NCI-H524 (cell line): ENCODE measurements at regions not wholly inside any gene's neighbourhood (a gene's known extent, or its start where the extent isn't known, plus 50 kb on each side); places are given as distances from the start of the nearest gene placed in this dataset.
"Not testable (repeated sequence)": the region's sequence is repeated elsewhere in the genome, so short reads cannot be mapped to it uniquely, and the experiment has no call there.

Experiments used
- DNase-seq, 2 experiments: peaks; one replicate each; lab custom pipeline; 2025; lab: John Stamatoyannopoulos, UW

DNA sequence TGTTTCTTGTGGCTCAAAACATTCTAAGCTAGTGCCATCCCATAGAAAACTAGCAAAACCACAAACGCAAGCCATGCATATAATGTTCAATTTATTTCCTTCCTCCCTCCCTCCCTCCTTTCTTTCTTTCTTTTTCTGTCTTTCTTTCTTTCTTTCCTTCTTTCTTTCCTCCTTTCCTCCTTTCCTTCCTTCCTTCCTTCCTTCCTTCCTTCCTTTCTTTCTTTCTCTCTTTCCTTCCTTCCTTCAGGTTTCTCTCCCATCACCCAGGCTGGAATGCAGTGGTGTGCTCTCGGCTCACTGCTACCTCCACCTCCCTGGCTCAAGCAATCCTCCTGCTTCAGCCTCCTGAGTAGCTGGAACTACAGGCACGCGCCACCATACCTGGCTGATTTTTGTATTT lies 492.8 kb upstream of the PROK2 start:
- no peak for DNase-seq

DNA sequence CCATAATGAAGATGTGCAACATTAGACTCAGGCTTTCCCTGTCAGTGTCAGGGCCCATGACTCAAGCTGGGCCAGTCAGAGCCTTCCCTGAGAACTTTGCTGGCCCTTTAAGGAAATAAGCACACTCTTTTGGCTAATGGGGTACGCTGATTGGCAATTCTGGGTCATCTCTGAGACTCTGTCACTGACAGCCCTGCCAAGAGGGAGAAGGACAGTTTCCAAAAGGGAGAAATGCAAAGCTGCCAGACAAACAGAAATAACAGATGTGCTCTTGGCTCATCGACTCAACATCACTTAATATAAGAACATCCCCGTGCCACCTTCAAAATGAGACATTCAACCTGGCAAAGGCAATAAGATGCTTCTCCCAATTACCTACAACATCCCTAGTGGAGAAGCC lies 491.9 kb upstream of the PROK2 start:
- DNase-seq = no peak

DNA sequence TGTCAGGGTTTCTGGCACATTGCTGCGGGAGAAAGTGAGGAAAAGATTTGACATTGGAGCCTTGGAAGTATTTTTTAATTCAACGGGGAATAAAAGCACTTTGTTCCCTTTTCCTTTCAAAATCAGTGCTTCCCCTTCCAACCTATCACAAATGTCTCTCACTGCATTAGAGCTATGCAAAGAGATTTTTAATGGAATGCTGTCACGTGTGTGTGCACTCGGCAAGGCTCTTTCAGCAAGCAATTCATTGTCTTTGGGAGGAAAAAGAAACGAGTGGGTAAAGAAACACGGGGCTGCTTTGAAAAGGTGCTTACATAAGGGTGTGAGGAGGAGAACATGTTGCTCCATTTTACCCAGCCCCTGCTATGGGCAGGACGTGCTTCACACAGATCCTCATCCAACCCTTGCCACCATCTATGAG lies 490.4 kb upstream of the PROK2 start:
- DNase-seq = no peak

DNA sequence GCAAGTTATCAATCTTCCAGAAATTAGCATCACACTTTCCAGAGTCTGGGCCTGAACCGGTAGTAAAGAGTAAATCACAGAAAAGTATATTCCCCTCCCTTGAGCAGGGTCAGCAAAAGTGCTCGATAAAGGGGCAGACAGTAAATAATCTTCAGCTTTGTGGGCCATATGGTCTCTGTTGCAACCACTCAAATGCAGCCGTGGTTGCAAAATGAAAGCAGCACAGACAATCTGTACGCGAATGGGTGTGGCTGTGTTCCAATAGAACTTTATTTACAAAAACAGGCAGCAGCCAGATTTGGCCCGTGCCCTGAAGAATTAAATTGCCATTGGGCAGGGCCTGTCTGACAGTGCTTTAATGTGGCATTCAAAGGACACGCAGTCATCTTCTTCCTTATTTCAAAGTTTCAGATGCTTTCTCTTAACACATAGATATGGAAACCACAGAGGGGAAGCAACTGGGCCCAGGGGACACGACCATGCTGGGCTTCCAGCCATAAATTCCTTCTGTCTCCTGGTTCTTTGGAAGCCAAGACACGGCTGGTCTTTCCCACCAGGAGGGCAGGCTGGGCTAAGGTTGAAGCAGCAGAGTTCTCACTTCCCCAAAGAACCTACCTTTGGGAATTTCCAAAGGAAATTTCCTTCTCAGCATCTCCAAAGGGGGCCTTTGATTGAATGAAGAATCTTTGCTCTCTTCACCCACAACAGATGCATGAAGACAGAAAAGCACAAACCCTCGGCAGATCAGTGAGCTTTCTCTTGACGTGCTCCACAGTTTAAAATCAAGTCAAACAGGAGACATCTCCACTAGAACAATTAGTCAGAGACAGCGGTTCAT lies 489.8 kb upstream of the PROK2 start:
- DNase-seq = peak; percentile 75 to 80

DNA sequence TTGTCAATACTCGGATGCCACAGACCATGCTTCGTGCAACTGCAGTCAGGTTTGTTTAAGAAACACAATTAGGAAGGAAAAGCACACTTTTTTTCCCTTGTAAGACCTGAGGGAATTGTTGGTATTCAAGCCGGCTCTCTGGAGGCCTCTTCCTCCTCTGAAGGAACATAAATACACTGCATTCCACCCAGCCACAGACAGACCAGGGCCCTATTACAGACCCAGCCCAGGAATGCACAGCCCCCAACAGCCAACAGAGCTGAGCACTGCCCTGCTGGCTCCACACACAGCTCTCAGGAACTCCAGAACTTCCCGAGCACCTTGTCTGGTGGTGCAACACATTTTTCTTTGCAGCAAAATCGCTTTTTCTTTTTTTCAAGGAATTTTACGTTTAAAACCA lies 488.7 kb upstream of the PROK2 start:
- no peak for DNase-seq

DNA sequence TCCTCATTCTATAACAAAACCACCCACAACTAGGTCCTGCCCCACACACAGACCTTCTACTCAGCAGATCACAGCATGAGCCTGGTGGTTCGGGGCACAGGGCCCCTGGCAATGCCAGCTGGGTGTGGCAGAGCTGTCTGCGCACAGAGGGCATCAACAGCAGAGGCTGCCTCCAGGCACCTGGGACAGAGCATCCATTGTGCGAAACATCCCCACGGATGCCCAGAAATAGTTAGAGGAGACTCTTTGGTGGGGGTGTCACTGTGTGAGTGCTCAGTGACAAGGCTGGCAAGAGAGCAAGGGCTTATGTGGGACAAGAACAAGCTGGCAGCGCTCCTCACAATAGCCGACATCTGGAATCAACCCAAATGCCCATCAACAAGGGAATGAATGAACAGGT lies 487.4 kb upstream of the PROK2 start:
- DNase-seq = no peak

DNA sequence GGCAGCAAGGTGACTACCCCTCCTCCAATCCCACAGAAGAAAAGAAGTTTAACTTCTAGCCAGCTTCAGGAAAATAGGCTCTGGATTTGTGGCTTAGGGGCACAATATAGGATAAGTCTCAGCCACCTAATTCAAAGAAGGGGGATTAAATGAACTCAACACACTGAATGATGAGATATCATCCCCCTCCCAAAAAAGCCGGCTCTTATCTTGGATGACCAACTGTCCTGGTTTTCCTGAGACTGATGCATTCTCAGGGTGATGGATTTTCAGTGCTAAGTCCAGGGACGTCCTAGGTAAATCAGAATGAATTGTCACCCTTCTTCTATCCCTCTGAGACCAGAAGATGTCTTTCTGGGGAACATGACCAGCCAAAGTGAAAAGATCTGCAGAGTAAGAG lies 487.0 kb upstream of the PROK2 start:
- peak in 1 of 2 experiments; percentile 7 for DNase-seq

DNA sequence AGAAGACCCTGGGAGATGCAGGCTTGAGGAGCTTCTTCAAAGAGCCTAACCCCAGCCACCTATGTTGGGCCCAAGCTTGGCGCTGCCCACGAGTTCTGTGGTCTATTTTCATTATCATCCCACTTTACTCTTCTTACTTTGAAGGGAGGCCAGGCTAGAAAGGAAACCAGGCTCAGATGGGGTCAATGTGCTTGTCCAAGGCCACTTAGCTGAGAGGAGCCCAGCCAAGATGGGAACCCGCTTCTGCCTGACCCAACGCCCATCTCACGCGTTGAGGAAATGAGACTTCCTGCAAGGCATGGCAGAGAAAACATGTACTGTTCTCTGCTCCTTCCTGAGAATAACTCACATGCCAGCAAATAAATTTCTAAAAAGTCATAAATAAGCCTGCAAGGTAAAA lies 486.3 kb upstream of the PROK2 start:
- no peak for DNase-seq

DNA sequence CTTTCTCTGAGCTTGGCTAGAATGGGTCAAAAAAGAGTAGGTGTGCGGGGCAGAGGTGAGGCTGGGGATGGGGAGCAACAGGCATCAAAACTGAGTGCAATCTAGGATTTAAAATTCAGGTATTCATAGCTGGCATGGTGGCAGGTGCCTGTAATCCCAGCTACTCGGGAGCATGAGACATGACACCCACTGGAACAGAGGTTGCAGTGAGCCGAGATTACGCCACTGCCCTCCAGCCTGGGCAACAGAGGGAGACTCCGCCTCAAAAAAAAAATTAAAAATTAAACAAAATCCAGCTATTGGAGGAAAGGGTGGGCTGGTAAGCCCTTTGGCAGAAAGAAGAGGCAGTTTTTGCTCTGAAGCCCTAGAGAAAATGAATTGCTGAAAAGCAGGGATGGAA lies 485.8 kb upstream of the PROK2 start:
- DNase-seq = no peak

DNA sequence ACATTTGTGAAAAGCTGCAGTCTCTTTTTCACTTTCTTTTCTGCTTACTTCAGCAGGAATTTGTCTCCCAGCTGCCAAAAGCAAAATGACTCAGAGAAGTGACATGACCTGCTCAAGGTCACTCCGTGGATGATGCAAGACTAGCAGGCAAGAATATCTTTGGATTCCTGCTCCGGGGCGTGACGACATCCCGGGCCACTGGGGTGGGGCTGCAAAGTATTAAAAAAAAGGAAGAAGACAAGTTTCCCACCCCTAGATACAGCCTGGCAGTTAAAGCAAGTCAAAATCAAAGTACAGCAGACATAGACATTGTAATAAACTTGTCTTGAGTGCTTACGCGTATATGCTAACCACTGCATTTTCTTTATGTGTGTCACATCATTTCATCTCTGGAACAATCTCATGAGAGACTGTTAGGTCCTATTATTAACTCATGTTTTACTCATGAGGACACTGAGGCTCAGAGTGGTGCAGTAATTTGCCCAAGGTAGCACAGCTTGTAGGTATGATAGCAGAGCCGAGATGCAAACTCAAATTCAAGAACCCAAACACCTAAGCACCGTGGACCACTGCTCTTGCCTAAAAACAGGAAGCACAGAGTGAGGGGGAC lies 485.2 kb upstream of the PROK2 start:
- no peak for DNase-seq

DNA sequence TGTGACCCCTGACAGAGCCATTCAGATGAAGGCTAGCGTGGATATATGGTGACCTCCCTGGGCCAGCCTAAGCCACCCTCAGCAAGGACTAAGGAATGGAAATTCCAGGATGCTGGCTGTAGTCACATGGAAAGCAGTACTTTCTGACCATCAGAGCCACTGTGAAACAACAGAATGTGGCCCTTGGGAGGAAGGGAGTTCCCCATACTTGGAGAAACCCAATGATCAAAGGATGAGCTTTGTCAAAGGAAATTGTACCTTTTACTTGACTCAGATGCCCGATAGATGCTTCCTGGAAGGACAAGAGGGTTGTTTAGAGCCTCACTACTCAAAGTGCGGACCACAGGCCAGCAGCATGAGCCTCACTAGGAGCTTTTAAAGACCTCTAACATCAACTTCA lies 484.5 kb upstream of the PROK2 start:
- DNase-seq = no peak

DNA sequence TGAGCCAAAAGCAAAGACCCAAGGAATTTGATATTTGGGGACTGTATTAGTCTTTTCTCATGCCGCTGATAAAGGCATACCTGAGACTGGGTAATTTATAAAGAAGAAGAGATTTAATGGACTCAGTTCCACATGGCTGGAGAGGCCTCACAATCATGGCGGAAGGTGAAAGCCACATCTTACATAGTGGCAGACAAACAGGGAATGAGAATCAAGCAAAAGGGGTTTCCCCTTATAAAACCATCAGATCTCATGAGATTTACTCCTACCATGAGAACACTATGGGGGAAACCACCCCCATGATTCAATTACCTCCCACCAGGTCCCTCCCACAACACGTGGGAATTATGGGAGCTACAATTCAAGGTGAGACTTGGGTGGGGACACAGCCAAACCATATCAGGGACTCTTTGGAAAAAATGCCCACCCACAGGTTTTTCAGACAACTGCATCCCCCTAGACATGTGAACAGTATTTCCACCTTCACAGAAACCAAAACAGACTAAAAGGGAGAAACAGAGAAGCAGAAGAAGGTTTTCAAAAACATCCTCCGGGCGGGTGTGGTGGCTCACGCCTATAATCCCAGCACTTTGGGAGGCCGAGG lies 482.1 kb upstream of the PROK2 start:
- not testable (repeated sequence) for DNase-seq

DNA sequence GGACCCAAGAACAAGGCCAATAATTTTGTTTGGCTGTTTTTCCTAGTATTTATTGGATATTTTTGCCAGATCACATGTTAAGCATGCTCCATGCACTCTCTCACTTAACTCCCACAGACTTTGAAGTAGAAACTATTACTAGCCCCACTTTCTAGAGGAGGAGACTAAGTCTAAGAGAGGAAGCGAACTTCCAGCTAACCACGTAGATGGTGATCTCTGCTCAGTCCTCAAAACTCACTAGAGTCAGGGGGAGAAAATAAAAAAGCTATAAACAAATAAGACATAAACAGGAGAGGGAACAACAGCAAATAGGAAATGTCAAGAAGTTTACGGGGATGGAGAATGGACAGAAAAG lies 481.0 kb upstream of the PROK2 start:
- no peak for DNase-seq

DNA sequence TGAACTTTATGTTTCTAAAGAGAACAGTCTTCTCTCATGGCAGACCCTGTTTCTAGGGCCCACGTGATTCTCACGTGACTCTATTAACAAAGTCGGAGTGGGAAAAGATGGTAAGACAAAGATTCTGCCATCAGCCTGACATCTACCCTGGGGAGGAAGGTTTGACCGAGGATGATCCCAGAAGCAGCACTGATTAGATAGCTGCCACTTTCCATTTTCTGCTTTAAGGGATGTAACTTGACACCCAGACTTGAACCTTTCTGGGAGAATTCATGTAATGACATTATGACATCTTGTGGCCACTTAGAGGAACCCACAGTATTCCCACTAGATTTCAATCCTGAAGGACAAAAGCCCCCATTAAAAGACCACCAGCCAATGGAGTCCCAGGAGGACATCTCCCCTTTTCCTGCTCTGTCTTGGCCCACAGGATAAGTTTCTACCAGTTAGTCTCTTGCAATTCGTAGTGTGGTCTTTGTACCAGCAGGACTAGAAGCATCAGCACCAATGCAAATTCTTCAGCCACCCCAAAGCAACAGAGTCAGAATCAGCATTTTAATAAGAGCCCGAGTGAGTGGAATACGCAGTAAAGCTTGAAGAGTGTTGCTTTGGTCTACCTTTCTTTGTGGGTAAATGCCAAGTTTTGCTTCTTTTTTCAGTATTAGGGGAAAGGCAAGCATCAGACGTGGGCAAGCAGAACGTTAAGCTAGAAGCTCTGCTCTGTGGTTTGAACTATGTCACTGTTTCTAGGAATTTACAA lies 480.5 kb upstream of the PROK2 start:
- peak in 1 of 2 experiments; percentile 73 for DNase-seq

DNA sequence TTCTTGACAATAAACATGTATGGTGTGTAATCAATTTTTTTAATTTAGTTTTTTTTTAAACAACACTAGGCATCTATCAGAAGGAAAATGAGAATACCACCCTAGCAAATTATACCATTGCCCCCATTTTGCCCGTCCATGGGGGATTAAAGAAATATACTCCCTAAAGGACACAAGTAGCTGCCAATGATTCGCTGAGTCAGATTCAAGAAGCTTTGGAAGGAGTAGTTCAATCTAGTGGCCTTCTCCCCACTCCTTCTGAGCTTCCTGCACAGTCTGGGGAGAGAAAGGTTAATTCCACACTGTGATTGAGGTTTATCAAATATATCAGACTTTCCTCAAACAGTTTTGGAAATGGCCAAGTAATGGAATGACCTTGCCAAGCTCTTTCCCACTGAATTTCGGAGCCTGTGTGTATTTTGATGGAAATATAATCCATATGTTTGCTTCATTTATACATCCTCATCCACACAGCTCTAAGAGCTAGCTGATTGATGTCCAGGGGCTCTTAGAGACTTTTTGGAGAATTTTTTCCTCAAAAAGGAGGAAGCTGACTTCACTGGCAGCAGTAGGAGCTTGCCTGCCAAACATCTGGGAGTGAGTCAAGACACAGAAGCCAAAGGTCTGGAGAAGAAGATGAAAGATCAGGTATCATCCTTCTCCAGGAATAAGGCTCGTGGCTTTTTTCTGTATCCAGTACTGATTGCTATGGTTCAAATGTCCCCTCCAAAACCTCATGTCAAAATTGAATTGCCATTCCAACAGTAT lies 478.5 kb upstream of the PROK2 start:
- no peak for DNase-seq

DNA sequence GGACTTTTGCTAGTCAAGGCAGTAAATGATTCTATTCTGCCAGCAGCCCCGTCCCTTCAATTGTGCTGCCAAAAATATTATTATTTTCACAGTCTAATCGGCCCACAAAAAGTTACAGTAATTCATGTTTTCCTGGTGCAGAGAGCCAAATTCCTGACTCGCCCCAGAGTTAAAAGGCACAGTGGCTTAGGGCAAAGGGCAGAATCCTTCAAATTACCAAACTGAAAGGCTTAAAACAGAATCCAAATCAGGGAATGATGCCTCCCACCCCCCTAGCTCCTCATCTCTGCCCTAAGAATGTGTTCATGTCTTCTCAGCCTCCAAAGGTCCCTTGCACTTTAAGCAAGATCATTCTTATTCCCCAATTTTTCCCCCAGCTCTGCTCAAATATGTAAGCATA lies 477.8 kb upstream of the PROK2 start:
- DNase-seq = no peak

DNA sequence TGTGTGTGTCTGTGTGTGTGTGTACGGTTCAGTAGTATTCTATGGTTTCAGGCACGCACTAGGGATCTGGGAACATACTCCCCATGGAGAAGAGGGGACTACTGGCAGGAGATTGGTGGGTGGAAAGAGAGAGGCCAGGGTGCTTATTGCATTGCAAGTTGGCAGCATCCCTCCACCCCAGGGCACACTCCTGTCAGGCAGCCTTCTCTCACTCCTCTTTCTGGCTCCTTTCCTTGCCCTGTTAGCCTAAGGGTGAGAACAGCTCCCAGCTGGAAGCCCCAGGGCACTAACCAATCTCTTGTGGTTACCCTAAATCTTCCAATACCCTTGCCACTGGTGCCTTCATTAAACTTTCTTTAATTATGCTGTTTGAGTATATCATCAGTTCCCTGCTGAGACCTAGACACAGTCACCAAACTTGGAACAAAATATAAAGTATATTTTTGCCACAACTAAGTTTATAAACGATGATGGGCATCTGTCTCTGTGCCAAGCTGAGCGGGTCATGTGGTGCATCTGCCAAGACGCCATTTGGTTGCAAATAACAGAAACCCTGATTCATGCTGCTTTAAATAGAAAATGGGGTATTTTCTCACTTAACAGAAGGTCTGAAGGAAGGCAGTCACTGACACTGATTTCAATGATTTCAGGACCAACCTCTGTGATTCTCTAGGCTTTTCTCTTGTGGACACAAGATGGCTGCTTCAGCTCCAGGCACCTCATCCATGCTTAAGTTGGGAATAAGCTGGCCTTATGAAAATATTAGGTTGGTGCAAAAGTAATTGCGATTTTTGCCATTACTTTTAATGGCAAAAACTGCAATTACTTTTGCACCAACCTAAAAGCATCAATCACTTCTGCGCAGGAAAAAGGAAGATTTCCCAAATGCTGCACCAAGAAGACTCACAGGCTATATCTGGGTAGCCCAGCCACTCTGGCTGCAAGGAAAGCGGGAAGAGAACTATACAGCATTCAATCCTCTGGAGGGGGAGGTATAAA lies 476.9 kb upstream of the PROK2 start:
- DNase-seq = no peak

DNA sequence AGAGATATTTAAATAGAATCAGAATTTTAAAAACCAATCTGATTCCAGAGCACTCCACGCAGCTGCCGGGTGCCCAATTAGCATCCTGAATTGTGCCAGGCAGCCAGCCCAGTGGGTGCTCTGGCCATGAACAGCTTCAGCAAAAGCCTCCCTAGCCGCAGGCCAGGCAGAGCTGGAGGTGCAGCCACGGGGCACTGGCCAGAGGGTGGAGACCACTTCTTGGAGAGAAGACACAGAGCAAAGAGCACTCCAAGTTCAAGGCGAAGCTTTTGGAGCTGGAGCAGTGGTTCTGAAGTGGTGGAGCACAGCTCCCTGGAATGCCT lies 475.6 kb upstream of the PROK2 start:
- no peak for DNase-seq

DNA sequence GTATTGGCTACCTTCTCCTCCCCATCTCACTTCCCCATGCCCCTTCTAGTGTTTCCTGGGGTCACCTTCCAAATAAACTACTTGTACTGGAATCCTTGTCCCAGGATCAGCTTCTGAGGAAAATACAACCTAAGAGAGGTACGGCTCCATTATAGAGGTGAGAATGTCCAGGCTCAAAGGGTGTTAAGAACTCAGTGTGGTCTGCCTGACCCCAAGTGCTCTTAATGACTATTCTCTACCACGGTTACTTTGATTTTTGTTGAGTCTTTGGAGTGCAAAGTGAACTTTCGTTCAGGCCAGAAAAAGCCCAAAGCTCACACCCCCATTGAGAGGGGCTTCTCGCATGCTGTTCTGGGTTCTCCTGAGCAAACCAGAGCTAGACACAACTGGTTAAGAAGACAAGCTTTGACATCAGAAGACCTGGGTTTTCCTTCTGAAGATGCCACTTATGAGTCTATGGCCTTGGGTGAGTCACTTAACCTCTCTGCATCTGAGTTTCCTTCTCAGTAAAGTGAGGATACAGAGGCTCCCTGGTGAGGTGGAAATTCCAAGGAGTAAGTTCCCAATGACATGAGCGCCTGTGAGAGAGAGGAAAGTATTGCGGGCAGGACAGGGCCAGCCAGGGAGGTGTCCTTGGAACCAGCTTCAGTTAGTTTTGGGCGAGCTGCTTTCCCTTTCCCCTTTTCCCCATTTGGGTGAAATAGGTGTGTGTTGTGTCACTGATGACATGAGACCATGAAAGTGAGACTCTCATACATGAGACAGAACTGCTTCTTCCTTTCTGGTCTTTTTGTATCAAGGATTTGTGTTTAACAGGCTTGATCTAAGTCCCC lies 475.0 kb upstream of the PROK2 start:
- DNase-seq = peak in 1 of 2 experiments; percentile 21
